HG02970 (cell line): ENCODE measurements at regions not wholly inside any gene's neighbourhood (a gene's known extent, or its start where the extent isn't known, plus 50 kb on each side); places are given as distances from the start of the nearest gene placed in this dataset.
"Not testable (repeated sequence)": the region's sequence is repeated elsewhere in the genome, so short reads cannot be mapped to it uniquely, and the experiment has no call there.

Source experiments
- ATAC-seq: cut with Tn5 transposase; IDR thresholded peaks from one replicate; pipeline ENCODE4 v1.9.1; 2021; ENCODE audit warnings: mild to moderate bottlenecking, moderate library complexity, moderate number of reproducible peaks; ENCODE audit not compliant: unreplicated experiment, low FRiP score

DNA sequence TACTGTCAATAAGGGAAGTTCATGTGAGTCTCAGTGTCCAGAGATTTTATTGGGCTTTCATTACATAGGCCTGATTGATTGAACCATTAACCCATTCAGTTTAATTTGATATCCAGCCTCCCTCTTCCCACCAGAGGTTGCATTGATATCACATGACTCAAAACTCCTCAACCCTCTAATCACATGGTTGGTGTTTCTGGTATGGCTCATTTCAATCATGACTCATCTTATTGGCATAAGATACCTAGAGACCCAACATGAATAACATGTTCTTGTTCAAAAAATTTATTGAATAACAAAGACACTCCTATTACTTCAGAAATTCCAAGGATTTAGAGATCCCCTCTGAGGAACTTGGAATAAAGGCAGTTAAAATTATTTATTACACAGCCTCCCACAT is 982.2 kb downstream of the TLE1 start:
- no peak for ATAC-seq

DNA sequence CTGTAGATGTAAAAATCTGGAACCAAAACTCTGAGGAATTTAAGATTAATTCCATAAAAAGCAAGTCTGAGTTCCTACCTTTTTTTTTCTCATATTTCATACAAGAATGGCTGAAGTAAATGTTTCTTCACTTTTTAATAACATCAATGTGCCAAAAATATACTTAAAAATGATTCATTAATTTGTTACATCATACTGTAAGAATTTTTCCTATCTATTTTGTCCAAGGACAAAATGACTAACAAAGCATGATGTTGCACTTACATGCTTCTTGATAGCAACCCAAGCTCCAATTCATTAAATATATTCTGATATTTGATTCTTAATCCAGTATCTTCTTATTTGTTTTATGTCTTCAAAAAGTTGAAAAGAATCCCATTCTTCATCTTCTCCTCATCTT is 988.3 kb downstream of the TLE1 start:
- ATAC-seq, result no peak

DNA sequence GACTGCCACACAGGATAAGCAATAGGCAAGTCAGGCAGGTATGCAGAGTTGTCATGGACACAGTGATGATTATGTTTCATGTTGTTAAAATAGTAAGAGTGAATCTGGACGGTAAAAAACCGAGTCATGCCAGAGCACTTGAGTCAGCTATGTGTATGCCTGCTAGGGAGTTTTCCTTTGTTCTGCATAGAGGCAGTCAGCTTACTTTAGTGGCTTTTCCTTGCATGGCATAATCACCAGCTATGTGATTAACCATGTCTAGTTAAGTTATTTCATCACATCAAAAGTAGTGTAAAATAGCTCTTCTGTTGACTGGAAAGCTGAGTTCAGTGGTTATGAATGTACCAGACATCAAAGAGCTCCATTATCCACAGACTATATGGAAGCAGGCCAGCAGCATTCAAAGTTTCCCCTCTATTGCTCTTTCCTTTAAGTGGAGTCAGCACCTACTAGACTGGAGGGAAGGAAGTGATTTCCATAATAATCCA is 989.8 kb downstream of the TLE1 start:
- no peak for ATAC-seq

DNA sequence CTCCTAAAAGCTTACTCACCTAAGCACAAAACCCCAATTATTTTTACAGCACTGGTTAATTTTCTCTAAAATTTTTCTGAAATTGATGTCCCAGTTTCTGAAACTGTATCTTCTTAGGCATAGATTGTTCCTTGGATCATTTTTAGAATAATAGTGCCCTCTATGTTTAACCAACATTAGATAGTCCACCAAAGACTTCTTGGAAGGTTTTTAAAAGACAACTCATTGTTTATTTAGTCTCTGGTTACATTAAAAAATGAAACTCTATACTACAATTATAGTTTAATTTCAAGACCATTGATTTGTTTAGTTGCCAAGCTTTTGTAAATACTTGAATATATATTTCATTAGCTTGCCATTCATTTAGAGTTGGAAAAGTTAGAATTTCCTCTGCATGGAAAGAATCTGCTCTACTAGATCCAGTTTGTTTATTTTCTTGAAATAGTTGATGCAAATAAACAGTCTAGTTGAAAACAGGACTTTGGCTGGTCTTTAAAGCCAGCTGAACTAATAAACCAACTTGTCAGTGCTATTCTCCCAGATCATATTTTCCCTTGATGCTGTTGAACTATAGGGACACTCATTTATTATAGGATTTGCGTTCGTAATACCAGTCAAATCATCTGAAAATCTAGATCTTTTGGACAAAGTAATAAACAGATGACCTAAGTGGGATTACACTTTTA is 990.5 kb downstream of the TLE1 start:
- no peak for ATAC-seq

DNA sequence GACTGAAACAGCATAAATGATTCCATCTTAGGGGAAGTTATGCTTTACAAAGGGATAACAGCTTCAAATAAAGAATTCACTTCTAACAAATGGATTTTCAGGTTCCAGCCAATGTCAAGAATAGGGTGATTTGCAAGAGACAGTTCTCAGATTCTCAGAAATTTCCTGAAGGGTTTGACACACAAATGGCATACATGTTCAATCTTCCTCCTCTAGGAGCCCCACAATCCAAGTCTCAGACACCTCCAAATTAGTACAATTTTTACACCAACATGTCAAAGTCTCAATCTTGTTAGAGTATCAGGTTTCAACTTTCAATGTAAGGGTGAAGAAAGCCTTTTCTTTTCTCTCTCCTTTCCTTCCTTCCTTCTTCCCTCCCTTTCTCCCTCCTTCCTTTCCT is 996.6 kb downstream of the TLE1 start:
- no peak for ATAC-seq

DNA sequence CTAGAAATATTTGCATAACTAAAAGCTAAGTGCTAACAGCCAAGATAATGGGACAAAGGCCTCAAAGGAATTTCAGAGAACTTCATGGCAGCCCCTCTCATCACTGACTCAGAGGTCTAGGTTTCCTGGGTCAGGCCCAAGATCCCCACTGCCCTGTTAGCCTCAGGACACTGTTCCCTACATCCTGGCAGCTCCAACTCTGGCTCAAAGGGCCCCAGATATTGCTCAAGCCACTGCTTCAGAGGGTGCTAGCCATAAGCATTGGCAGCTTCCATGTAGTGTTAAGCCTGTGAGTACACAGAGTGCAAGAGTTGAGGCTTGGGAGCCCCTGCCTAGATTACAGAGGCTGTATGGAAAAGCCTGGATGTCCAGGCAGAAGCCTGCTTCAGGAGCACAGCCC is 998.1 kb downstream of the TLE1 start:
- ATAC-seq, result no peak

DNA sequence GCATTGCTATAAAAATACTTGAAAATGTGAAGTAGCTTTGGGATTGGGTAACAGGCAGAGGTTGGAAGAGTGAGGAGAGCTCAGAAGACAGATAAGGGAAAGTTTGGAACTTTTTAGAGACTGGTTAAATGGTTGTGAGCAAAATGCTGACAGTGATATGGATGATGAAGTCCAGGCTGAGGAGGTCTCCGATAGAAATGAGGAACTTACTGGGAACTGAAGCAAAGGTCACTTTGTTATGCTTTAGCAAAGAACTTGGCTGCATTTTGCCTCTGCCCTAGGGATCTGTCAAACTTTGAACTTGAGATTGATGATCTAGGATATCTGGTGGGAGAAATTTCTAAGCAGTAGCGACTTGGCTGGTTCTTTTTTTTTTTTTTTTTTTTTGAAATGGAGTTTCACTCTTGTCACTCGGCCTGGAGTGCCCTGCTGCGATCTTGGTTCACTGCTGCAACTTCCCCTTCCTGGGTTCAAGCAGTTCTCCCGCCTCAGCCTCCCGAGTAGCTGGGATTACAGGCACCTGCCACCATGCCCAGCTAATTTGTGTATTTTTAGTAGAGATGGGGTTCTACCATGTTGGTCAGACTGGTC is 998.9 kb downstream of the TLE1 start:
- ATAC-seq, result no peak

DNA sequence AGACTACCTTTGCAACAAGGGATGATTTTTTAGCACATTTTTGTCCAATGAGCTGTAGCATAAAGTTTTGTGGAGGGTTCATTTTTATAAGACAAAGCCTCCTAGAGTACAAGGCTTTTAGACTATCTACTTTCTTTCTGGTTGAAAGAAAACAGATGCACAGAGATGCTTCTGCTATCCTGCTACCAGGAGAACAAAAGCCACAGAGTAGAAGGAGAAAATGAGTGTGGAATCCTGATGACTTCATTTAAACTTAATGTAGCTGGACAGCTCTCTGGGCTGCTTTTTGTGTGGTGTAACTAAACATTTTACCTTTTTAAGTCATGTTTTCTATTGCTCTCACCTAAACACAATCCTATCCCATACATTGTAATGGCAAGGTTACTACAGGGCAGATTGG is 1009.4 kb downstream of the TLE1 start:
- no peak for ATAC-seq

DNA sequence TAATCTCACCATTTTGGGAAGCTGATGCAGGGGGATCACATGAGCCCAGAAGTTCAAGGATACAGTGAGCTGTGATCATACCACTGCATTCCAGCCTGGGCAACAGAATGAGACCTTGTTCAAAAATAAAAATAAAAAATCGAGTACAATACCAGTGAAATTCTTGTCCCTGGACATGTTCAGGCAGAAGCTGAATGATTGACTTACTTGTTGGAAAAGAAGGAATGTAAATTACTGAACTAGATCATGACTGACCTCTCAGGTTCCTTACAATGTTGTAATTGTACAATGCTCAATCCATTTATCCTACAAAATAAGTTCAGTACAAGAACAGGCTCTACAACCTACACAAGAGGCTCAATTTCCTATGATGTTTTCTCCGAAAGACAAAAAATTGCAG is 1010.4 kb downstream of the TLE1 start:
- no peak for ATAC-seq

DNA sequence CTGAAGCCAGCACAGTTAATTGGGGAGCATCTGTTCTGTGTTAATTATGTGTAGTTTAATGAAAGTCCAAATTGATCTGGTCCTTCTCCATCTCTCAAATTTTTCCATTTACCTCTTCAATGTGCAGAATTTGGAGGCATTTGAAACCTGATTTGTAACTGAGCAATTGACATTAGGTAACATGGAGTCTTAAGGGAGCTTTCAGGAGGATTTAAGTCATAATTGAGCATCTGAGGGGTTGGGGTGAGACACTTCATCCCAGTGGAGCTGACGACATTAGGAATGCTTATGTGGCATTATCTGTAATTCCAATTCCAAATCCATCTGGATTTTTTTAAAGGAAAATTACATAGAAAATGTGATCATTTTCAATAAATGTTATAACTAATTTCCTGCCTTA is 1015.9 kb downstream of the TLE1 start:
- no peak for ATAC-seq

DNA sequence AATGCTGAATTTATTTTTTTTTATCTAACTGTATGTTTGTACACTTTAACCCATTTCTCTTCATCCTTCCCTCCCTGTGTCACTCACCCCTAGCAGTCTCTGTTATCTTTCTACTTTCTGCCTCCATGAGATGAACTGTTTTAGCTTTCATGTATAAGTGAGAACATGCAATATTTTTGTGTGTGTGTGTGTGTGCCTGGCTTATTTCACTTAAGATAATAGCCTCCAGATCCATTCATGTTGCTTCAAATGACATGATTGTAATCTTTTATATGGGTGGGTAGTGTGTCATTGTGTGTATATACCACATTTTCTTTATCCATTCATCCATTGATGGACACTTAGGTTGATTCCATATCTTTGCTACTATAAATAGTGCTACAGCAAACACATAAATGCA is 1023.9 kb downstream of the TLE1 start:
- ATAC-seq, result no peak

DNA sequence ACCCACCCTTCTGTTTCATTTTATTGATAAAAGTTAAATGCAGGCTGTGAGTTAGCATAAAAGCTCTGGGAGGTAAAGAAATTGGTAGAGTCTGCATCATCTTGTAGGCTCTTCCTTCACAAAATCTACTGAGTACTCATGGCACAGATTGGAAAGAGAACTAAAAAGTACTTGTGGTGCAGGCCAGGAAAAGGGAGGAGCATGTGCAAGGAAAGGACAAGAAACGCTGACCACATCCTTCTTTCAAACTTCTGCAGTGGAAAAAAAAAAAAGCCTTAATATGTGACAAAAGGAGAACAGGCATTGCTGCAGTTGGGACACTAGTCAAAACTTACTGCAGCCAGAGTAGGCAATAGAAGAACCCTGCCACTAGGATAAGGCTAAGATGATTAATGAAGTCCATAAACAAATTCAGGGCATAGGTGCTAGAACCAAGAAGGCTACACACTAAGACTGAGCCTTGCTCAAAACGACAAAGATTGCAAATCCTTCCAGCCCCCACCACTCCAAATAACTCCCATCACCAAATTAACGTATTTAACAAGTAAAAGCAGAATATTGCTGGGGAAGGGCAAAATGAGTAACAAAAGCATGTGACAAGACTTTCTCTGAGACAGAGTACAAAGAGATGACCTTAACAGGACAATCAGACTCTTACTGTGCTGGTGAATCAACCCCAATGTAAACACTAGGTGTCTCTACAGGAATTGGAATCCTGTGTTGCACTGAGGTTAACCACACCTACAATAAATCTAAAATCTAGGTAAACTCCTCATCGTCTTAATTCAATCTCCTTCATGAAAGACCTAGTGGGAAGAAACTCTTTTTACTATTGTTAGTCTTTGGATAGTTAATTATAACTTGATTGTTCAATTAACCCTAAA is 1024.8 kb downstream of the TLE1 start:
- ATAC-seq, result no peak

DNA sequence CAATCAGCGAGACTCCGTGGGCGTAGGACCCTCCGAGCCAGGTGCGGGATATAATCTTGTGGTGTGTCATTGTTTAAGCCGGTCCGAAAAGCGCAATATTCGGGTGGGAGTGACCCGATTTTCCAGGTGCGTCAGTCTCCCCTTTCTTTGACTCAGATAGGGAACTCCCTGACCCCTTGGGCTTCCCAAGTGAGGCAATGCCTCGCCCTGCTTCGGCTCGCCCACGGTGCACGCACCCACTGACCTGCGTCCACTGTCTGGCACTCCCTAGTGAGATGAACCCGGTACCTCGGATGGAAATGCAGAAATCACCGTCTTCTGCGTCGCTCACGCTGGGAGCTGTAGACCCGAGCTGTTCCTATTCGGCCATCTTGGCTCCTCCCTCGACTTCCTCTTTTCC is 1029.6 kb downstream of the TLE1 start:
- ATAC-seq, result not testable (repeated sequence)

DNA sequence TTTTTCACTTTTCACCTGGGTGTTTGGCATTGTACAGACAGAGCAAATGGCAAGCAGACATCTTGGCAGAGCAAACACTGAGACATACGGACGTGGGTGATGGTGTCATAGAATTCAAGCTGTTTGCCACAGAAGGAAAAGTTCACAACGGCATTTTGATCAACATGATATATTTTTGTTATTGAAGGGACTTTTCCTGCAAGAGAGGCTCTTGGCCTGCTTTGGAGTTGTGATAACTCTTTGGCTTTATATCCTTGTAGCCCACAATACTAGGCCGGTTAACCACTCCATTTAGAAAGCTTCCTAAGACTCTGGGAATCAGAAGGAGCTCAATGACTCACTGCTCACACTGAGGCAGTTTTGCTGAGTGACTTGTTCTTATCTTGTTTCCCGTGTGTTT is 1038.3 kb downstream of the TLE1 start:
- no peak for ATAC-seq

DNA sequence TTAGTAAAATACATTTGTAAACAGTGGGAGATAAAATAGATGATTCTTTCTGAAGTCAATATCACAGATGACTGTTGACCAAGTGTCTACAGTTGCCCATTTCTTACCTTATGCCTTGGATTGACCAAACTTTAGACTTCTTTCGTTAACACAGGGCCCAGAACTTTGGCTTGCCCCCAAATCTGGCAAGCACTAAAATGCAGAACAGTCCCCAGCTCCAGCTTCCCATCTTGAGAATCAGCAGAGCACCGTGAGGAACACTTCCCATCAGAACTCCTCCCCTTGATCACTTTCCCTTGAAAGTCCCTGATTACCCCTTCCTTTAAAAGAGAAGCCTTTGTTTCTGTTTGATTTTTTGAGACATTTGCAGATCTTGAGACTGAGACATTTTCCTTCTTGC is 1039.9 kb downstream of the TLE1 start:
- no peak for ATAC-seq

DNA sequence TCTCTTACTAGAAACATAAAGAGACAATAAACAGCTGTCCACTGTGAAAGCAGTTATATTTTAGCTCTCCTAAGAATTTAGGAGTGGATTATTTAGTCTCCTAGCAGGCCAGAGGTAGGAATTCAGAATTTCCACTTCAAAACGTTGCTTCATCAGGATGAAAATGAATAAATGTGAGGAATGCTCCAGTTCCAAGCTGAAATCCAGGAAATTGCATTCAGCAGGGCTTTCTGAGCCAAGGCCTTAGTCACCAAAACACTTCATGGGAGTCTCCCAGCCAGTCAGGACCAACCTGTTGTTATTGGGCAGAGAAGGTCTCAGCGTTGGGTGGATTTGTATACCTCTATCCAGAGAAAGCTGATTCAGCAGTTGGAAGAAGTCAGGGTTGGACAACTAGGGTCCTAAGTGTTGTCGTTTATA is 1040.3 kb downstream of the TLE1 start:
- ATAC-seq, result no peak

DNA sequence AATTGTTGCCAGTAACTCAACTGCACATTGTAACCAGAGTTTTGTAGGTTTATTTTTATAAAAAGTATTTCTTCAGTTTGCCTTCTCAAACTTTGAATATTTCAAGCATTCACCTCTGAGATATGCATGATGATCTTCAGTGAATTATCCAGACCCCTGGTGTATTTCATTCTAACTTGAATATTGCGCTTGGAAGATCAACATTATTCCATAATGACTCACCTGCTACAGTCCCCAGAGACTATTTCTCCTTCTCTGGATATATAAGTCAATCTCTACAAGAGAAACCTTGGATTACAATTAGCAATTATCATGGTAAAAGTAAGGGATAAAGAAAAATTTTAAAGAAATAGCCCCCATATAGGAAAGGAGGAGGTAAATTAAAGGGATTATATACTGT is 1041.0 kb downstream of the TLE1 start:
- ATAC-seq, result no peak

DNA sequence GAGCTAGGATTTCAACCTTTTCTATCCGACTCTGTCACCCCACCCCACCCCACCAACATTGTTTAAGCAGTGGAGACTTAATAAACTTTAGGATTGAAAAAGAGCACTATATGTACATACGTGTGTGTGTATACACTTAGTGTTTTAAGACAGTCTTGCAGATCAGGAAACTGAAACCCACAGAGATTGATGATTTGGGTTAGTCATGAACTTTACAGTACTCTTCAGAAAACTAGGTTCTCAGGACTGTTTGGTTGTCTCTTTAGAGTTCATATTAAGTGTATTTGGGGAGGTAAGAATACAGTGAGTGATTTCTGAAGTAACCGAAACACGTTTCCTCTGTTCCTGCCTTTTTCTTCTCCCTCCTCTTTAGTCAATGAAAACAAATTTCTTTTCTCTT is 1043.1 kb downstream of the TLE1 start:
- ATAC-seq, result no peak

DNA sequence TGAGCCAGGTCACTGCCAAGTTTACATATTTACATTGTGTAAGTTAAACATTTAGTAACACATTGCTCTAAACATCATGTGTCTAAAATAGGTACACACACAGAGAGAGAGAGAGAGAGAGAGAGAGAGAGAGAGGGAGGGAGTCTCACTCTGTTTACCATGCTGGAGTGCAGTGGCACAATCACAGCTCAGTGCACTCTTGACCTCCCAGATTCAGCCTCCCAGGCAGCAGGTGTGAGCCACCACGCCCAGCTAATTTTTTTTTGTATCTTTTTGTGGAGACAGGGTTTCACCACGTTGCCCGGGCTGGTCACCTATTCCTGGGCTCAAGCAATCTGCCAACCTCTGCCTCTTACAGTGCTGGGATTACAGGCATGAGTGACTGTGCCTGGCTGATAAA is 1045.3 kb downstream of the TLE1 start:
- ATAC-seq, result no peak

DNA sequence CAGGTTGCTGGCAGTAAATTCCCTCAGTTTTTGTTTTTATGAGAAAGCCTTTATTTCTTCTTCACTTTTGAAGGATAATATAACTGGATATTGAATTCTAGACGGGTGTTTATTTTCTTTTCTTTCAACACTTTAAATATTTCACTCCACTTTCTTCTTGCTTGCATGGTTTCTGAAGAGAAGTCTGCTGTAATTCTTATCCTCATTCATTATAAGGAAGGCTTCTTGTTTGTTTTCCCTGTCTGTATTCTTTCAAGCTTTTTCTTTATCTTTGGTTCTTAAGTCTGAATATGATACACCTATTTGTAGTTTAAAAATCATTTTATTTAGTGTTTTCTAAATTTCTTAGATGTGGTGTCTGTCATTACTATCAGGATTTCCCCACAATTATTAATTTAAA is 1054.3 kb downstream of the TLE1 start:
- no peak for ATAC-seq

DNA sequence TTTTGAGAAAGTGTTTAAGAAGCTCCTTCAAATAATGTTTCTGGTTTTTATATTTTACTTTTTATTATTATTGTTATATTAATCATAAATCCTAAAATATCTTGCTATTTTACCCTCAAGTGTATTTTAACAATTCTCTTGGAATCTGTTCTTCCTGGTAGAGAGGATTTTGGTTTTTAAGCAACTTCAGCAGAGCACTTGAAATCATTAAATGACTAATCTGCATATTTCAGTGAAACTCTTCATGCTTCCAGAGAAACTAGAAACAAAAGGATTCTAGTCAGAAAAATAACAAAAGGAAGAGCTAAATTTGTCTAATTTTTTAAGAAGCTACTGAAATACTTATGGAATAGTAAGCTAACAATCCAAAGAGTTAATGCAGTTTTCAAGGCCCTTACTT is 1057.3 kb downstream of the TLE1 start:
- ATAC-seq, result no peak

DNA sequence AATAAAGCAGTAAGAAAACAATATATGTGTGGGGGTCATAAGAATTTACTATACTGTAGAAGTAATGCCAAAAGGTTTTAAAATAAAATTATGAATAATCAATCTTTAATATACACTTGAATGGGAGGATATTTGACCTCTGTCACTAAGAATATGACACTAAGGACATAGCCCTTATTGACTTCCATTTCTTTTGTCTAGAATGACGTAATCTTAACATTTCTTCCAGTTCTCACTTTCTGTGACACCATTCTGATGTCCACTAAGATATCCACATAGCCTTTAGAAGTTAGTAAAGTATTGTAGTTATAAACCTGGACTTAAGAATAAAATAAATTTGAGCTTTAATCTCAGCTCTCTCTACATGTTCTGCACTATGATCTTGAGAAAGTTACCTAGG is 1050.7 kb downstream of the TLE4 start:
- ATAC-seq, result no peak
